HepG2 (cell line): ENCODE measurements at regions not wholly inside any gene's neighbourhood (a gene's known extent, or its start where the extent isn't known, plus 50 kb on each side); places are given as distances from the start of the nearest gene placed in this dataset.

Experiments
- CREB1 ChIP-seq, 2 experiments: fragments of 450-650 bp in 1 of 2; IDR thresholded peaks; 2 replicates each; pipeline ENCODE4 v1.6.1; 2016 to 2017; ENCODE audit warnings: control low read depth in 1 of 2, mild to moderate bottlenecking in 1 of 2, missing compliant biosample characterization in 1 of 2, missing genetic modification characterization in 1 of 2
- FOXK2 ChIP-seq: fragments of 450-650 bp; IDR thresholded peaks from 2 replicates; pipeline ENCODE4 v1.6.1; 2016
- GABPA ChIP-seq, 2 experiments: IDR thresholded peaks; 2 replicates each; pipeline ENCODE4 v1.6.1; 2011 to 2016; ENCODE audit warnings: low read depth in 2 of 2, low read length in 1 of 2, missing biosample characterization in 1 of 2, missing genetic modification characterization in 1 of 2
- NCOA1 ChIP-seq: sonication (generic); formaldehyde crosslinking; IDR thresholded peaks from 2 replicates; pipeline ENCODE4 v1.9.0; 2021; ENCODE audit warnings: missing genetic modification reagents
- YY1 ChIP-seq: IDR thresholded peaks from 2 replicates; pipeline ENCODE4 v1.6.1; 2011; ENCODE audit warnings: low read length, low read depth, moderate library complexity, mild to moderate bottlenecking; ENCODE audit not compliant: insufficient read depth, insufficient replicate concordance
- ZNF121 ChIP-seq: sonication (generic); formaldehyde crosslinking; IDR thresholded peaks from 2 replicates; pipeline ENCODE4 v1.5.0; 2020; ENCODE audit warnings: mild to moderate bottlenecking, missing genetic modification reagents
- ZNF124 ChIP-seq: sonication (generic); formaldehyde crosslinking; IDR thresholded peaks from 2 replicates; pipeline ENCODE4 v1.4.0; 2020; ENCODE audit warnings: missing genetic modification reagents
- ZNF629 ChIP-seq: sonication (generic); formaldehyde crosslinking; conservative IDR thresholded peaks from 2 replicates; pipeline ENCODE4 v1.5.0; 2020; ENCODE audit warnings: missing genetic modification reagents
- ZNF7 ChIP-seq: IDR thresholded peaks from 2 replicates; pipeline ENCODE4 v1.6.1; 2016; ENCODE audit warnings: missing biosample characterization, missing genetic modification reagents
- TF ChIP-seq, protein P1 (sequence below): sonication (generic); formaldehyde crosslinking; IDR thresholded peaks from 2 replicates; pipeline ENCODE4 v1.5.0; 2020; ENCODE audit warnings: mild to moderate bottlenecking, missing genetic modification reagents, moderate library complexity
- TF ChIP-seq, protein P2 (sequence below): IDR thresholded peaks from 2 replicates; pipeline ENCODE4 v1.6.1; 2016; ENCODE audit warnings: missing genetic modification reagents, missing compliant biosample characterization

DNA sequence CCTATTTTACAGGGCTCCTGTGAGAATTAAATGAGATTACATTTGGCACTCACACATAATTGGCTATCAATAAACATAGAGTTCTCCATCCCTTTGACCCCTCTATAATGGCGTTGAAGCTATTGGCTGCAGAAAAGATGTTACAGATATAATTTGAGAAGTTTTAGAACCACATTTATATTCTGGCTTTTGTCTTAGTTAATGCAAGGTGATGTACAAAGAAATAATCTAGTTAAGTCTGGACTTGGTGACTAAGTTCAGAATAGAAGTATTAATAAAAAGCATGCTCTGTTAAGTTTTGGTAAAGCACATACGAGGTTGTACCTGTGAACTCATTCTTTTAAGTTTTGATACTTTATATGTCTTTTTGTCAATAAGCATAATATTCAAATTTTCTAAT is 187.1 kb upstream of the HMGA2 start:
- TF ChIP-seq, protein P1, sequence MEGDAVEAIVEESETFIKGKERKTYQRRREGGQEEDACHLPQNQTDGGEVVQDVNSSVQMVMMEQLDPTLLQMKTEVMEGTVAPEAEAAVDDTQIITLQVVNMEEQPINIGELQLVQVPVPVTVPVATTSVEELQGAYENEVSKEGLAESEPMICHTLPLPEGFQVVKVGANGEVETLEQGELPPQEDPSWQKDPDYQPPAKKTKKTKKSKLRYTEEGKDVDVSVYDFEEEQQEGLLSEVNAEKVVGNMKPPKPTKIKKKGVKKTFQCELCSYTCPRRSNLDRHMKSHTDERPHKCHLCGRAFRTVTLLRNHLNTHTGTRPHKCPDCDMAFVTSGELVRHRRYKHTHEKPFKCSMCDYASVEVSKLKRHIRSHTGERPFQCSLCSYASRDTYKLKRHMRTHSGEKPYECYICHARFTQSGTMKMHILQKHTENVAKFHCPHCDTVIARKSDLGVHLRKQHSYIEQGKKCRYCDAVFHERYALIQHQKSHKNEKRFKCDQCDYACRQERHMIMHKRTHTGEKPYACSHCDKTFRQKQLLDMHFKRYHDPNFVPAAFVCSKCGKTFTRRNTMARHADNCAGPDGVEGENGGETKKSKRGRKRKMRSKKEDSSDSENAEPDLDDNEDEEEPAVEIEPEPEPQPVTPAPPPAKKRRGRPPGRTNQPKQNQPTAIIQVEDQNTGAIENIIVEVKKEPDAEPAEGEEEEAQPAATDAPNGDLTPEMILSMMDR: no peak
- TF ChIP-seq NCOA1 (CRISPR knock-in tag) (no peak), FOXK2 (no peak), ZNF124 (CRISPR knock-in tag) (no peak), ZNF121 (no peak), YY1 (no peak), CREB1 (IDR thresholded peaks at IDR 0.05) (no peak), CREB1 (CRISPR knock-in tag; IDR thresholded peaks at IDR 0.05) (no peak), ZNF629 (CRISPR knock-in tag) (no peak), GABPA (IDR thresholded peaks at IDR 0.05; ENCODE audit: low read depth, low read length) (no peak), GABPA (CRISPR knock-in tag; IDR thresholded peaks at IDR 0.05; ENCODE audit: low read depth) (no peak), ZNF7 (CRISPR knock-in tag) (no peak)
- TF ChIP-seq, protein P2, sequence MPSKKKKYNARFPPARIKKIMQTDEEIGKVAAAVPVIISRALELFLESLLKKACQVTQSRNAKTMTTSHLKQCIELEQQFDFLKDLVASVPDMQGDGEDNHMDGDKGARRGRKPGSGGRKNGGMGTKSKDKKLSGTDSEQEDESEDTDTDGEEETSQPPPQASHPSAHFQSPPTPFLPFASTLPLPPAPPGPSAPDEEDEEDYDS (CRISPR knock-in tag): no peak
